ACC112 (cell line): ENCODE measurements at regions not wholly inside any gene's neighbourhood (a gene's known extent, or its start where the extent isn't known, plus 50 kb on each side); places are given as distances from the start of the nearest gene placed in this dataset.

Source experiments
- H2AFZ ChIP-seq: fragments of 200-600 bp; sonication (generic); one replicate; pipeline ENCODE4 v1.6.0; 2017; ENCODE audit warnings: antibody characterized with exemption, low read length; ENCODE audit not compliant: unreplicated experiment
- H3K27ac ChIP-seq: fragments of 200-600 bp; sonication (generic); 2 replicates; pipeline ENCODE4 v1.5.1; 2014; ENCODE audit warnings: low read depth, mild to moderate bottlenecking, antibody characterized with exemption, low read length, moderate library complexity
- H3K27me3 ChIP-seq: fragments of 200-600 bp; sonication (generic); 2 replicates; pipeline ENCODE4 v1.6.1; 2014; ENCODE audit warnings: mild to moderate bottlenecking, antibody characterized with exemption, low read length, moderate library complexity, mixed read lengths; ENCODE audit not compliant: insufficient read depth
- H3K36me3 ChIP-seq: fragments of 200-600 bp; sonication (generic); 2 replicates; pipeline ENCODE4 v1.6.1; 2016; ENCODE audit warnings: mild to moderate bottlenecking, antibody characterized with exemption, low read length, moderate library complexity, mixed read lengths; ENCODE audit not compliant: insufficient read depth
- H3K4me1 ChIP-seq: fragments of 200-600 bp; sonication (generic); one replicate; pipeline ENCODE4 v1.6.1; 2016; ENCODE audit warnings: low read length, mixed read lengths; ENCODE audit not compliant: insufficient read depth, unreplicated experiment, control insufficient read depth
- H3K4me3 ChIP-seq: fragments of 200-600 bp; sonication (generic); 2 replicates; pipeline ENCODE4 v1.5.1; 2014; ENCODE audit warnings: mild to moderate bottlenecking, low read depth, low read length
- H3K79me2 ChIP-seq: fragments of 200-600 bp; sonication (generic); one replicate; pipeline ENCODE4 v1.6.0; 2016; ENCODE audit warnings: low read length; ENCODE audit not compliant: control insufficient read depth, unreplicated experiment, insufficient read depth

- Histone ChIP-seq H3K27me3 (no peaks in the 10 kb centered on the region), H3K27ac (no peak overlapping the region), H2AFZ (no peak overlapping the region), H3K79me2 (no peaks in the 10 kb centered on the region), H3K36me3 (no peaks in the 10 kb centered on the region), H3K4me1 (peaks cover 37% of the 10 kb centered on the region), H3K4me3 (no peak overlapping the region)
These were observed 148.2 kb downstream of the PCSK1 start for GRCh38 chr5:96284727-96285389.

GRCh38 chr5:96283589-96283988 lies 149.5 kb downstream of the PCSK1 start:
- Histone ChIP-seq H3K4me3 (no peak overlapping the region), H3K27ac (no peak overlapping the region), H2AFZ (no peak overlapping the region), H3K4me1 (peaks cover 36% of the 10 kb centered on the region), H3K27me3 (no peaks in the 10 kb centered on the region), H3K79me2 (no peaks in the 10 kb centered on the region), H3K36me3 (no peaks in the 10 kb centered on the region)

- Histone ChIP-seq H3K27ac (no peak overlapping the region), H3K4me1 (peaks cover 20% of the 10 kb centered on the region), H2AFZ (no peak overlapping the region), H3K27me3 (no peaks in the 10 kb centered on the region), H3K4me3 (no peak overlapping the region), H3K36me3 (no peaks in the 10 kb centered on the region), H3K79me2 (no peaks in the 10 kb centered on the region)
These were observed 151.0 kb downstream of the PCSK1 start for GRCh38 chr5:96282020-96282419.

- H3K79me2 ChIP-seq, result no peaks in the 10 kb centered on the region
- no peaks in the 10 kb centered on the region for H3K27me3 ChIP-seq
- H3K27ac ChIP-seq, result peak overlapping the region; percentile 37; the same call in 1 of the 2 replicates
- H3K36me3 ChIP-seq, result no peaks in the 10 kb centered on the region
- no peak overlapping the region for H3K4me3 ChIP-seq
- H3K4me1 ChIP-seq, result peaks cover 19% of the 10 kb centered on the region
- H2AFZ ChIP-seq, result no peak overlapping the region
These were observed 152.1 kb downstream of the PCSK1 start for GRCh38 chr5:96280946-96281393.

GRCh38 chr5:96279801-96280542 lies 153.1 kb downstream of the PCSK1 start:
- H2AFZ ChIP-seq, result no peak overlapping the region
- peak overlapping the region; percentile 60 for H3K27ac ChIP-seq

GRCh38 chr5:96278981-96279380 lies 154.1 kb downstream of the PCSK1 start:
- Histone ChIP-seq H3K36me3 (no peaks in the 10 kb centered on the region), H3K79me2 (no peaks in the 10 kb centered on the region)

More at GRCh38 chr5:96279801-96280542, 153.1 kb downstream of the PCSK1 start:
- Histone ChIP-seq H3K4me3 (no peak overlapping the region; the same call in 1 of the 2 replicates), H3K36me3 (no peaks in the 10 kb centered on the region), H3K27me3 (no peaks in the 10 kb centered on the region), H3K79me2 (no peaks in the 10 kb centered on the region), H3K4me1 (peaks cover 19% of the 10 kb centered on the region)

GRCh38 chr5:96275051-96275450 lies 158.0 kb downstream of the PCSK1 start:
- Histone ChIP-seq H3K4me1 (peaks cover 8% of the 10 kb centered on the region), H3K36me3 (no peaks in the 10 kb centered on the region; the same call in 1 of the 2 replicates), H3K27ac (no peak overlapping the region), H3K79me2 (no peaks in the 10 kb centered on the region), H3K27me3 (no peaks in the 10 kb centered on the region), H2AFZ (no peak overlapping the region), H3K4me3 (no peak overlapping the region)

More at GRCh38 chr5:96278981-96279380, 154.1 kb downstream of the PCSK1 start:
- peaks cover 19% of the 10 kb centered on the region for H3K4me1 ChIP-seq
- H2AFZ ChIP-seq, result no peak overlapping the region
- H3K4me3 ChIP-seq, result no peak overlapping the region
- H3K27ac ChIP-seq, result no peak overlapping the region
- H3K27me3 ChIP-seq, result no peaks in the 10 kb centered on the region

GRCh38 chr5:96265487-96265886 lies 167.6 kb downstream of the PCSK1 start:
- Histone ChIP-seq H3K36me3 (no peaks in the 10 kb centered on the region; the same call in none of the 2 replicates), H2AFZ (no peak overlapping the region), H3K79me2 (no peaks in the 10 kb centered on the region)

GRCh38 chr5:96264047-96264446 lies 169.0 kb downstream of the PCSK1 start:
- no peak overlapping the region for H2AFZ ChIP-seq
- peaks cover 16% of the 10 kb centered on the region for H3K4me1 ChIP-seq
- H3K27me3 ChIP-seq, result no peaks in the 10 kb centered on the region
- no peak overlapping the region for H3K27ac ChIP-seq
- H3K4me3 ChIP-seq, result no peak overlapping the region
- H3K79me2 ChIP-seq, result no peaks in the 10 kb centered on the region
- no peaks in the 10 kb centered on the region; the same call in 1 of the 2 replicates for H3K36me3 ChIP-seq

More at GRCh38 chr5:96265487-96265886, 167.6 kb downstream of the PCSK1 start:
- no peak overlapping the region for H3K27ac ChIP-seq
- no peak overlapping the region for H3K4me3 ChIP-seq
- no peaks in the 10 kb centered on the region for H3K27me3 ChIP-seq
- H3K4me1 ChIP-seq, result peaks cover 2% of the 10 kb centered on the region

- no peak overlapping the region for H3K4me3 ChIP-seq
- H3K79me2 ChIP-seq, result no peaks in the 10 kb centered on the region
- no peak overlapping the region for H3K27ac ChIP-seq
- H3K4me1 ChIP-seq, result peaks cover 35% of the 10 kb centered on the region
- no peaks in the 10 kb centered on the region; the same call in 1 of the 2 replicates for H3K36me3 ChIP-seq
- H2AFZ ChIP-seq, result no peak overlapping the region
- H3K27me3 ChIP-seq, result no peaks in the 10 kb centered on the region
These were observed 170.9 kb downstream of the PCSK1 start for GRCh38 chr5:96262105-96262504.
